G401 (cell line): ENCODE measurements at regions not wholly inside any gene's neighbourhood (a gene's known extent, or its start where the extent isn't known, plus 50 kb on each side); places are given as distances from the start of the nearest gene placed in this dataset.

ENCODE experiments used
- DNase-seq: peaks from one replicate; pipeline ENCODE4 v3.0.0-alpha.2; 2015; ENCODE audit warnings: low spot score
- in situ Hi-C: cut with HindIII; loops from 2 replicates; pipeline ENCODE4 v1.10.0; 2016; ENCODE audit warnings: low sequenced_read_pairs, mixed read lengths

GRCh38 chr5:88551724-88552345 is 283.2 kb upstream of the TMEM161B start:
- in situ Hi-C loops = no loop called here
- DNase-seq = peak; percentile 82

- DNase-seq = peak; percentile 58
- in situ Hi-C loops = no loop called here
These were observed 282.1 kb upstream of the TMEM161B start for GRCh38 chr5:88550736-88551135.

- in situ Hi-C loops = no loop called here
- DNase-seq = peak; percentile 71
These were observed 279.6 kb upstream of the TMEM161B start for GRCh38 chr5:88548136-88548805.

GRCh38 chr5:88545338-88545737 is 276.7 kb upstream of the TMEM161B start:
- DNase-seq = peak; percentile 55
- in situ Hi-C loops = no loop called here

- DNase-seq = peak; percentile 74
- in situ Hi-C loops = no loop called here
These were observed 276.0 kb upstream of the TMEM161B start for GRCh38 chr5:88544671-88545070.

GRCh38 chr5:88544136-88544645 is 275.5 kb upstream of the TMEM161B start:
- DNase-seq = peak; percentile 47
- in situ Hi-C loops = no loop called here

- peak; percentile 6 for DNase-seq
- in situ Hi-C loops = no loop called here
These were observed 274.1 kb upstream of the TMEM161B start for GRCh38 chr5:88542786-88543185.

- DNase-seq = peak; percentile 26
- in situ Hi-C loops = no loop called here
These were observed 271.9 kb upstream of the TMEM161B start for GRCh38 chr5:88540471-88541115.

GRCh38 chr5:88539693-88540365 is 271.2 kb upstream of the TMEM161B start:
- in situ Hi-C loops = no loop called here
- peak; percentile 37 for DNase-seq

GRCh38 chr5:88539026-88539425 is 270.4 kb upstream of the TMEM161B start:
- in situ Hi-C loops = no loop called here

GRCh38 chr5:88536146-88536545 is 267.5 kb upstream of the TMEM161B start:
- in situ Hi-C loops = no loop called here
- no peak for DNase-seq

More at GRCh38 chr5:88539026-88539425, 270.4 kb upstream of the TMEM161B start:
- DNase-seq = no peak

GRCh38 chr5:88524941-88525340 is 256.3 kb upstream of the TMEM161B start:
- DNase-seq = no peak
- in situ Hi-C loops = no loop called here

GRCh38 chr5:88519066-88519465 is 250.4 kb upstream of the TMEM161B start:
- in situ Hi-C loops = no loop called here
- DNase-seq = no peak

- in situ Hi-C loops = no loop called here
- no peak for DNase-seq
These were observed 249.7 kb upstream of the TMEM161B start for GRCh38 chr5:88518131-88519016.

- in situ Hi-C loops = no loop called here
- DNase-seq = no peak
These were observed 247.5 kb upstream of the TMEM161B start for GRCh38 chr5:88515881-88516819.

GRCh38 chr5:88515068-88515467 is 246.4 kb upstream of the TMEM161B start:
- in situ Hi-C loops = no loop called here

GRCh38 chr5:88509403-88509802 is 240.8 kb upstream of the TMEM161B start:
- no peak for DNase-seq
- in situ Hi-C loops = no loop called here

More at GRCh38 chr5:88515068-88515467, 246.4 kb upstream of the TMEM161B start:
- no peak for DNase-seq

GRCh38 chr5:88507261-88507660 is 238.6 kb upstream of the TMEM161B start:
- no peak for DNase-seq

More at GRCh38 chr5:88507261-88507660, 238.6 kb upstream of the TMEM161B start:
- in situ Hi-C loops = no loop called here
